SU-DHL-6 (cell line): ENCODE measurements at regions not wholly inside any gene's neighbourhood (a gene's known extent, or its start where the extent isn't known, plus 50 kb on each side); places are given as distances from the start of the nearest gene placed in this dataset.

Source experiments
- CTCF ChIP-seq: fragments of 200-600 bp; sonication (generic); IDR thresholded peaks from one replicate; pipeline ENCODE4 v1.5.1; 2017; ENCODE audit warnings: antibody characterized with exemption, mild to moderate bottlenecking, low read length, moderate library complexity; ENCODE audit not compliant: insufficient read depth, poor library complexity, severe bottlenecking
- EZH2phosphoT487 ChIP-seq: fragments of 200-600 bp; sonication (generic), shearing (Covaris generic); conservative IDR thresholded peaks from 2 replicates; pipeline ENCODE4 v1.6.1; 2018; ENCODE audit warnings: mild to moderate bottlenecking, antibody characterized with exemption, low read length, moderate library complexity, mixed read lengths

- no peak for TF ChIP-seq CTCF
- TF ChIP-seq EZH2phosphoT487, result no peak
These were observed 1097.8 kb downstream of the PCDH17 start for GRCh38 chr13:58729361-58729760.
